Activated CD8-positive, alpha-beta memory T cell treated with anti-CD3 and anti-CD28 coated beads for 1 hour (primary cell): ENCODE measurements at regions not wholly inside any gene's neighbourhood (a gene's known extent, or its start where the extent isn't known, plus 50 kb on each side); places are given as distances from the start of the nearest gene placed in this dataset.

Experiments
- DNase-seq, 2 donors: peaks; one replicate each; pipeline ENCODE4 v3.0.0-alpha.2; 2020; ENCODE audit warnings: low read depth in 1 of 2; ENCODE audit errors: extremely low read depth in 1 of 2

GRCh38 chr2:81551040-81551634, 1246.6 kb upstream of the LRRTM1 start:
- no peak for DNase-seq

GRCh38 chr2:81550277-81550676, 1245.7 kb upstream of the LRRTM1 start:
- no peak for DNase-seq

GRCh38 chr2:81549646-81550045, 1245.1 kb upstream of the LRRTM1 start:
- DNase-seq: no peak

GRCh38 chr2:81545626-81546025, 1241.1 kb upstream of the LRRTM1 start:
- no peak for DNase-seq

- DNase-seq: no peak
Measured at GRCh38 chr2:81542119-81542518, 1237.6 kb upstream of the LRRTM1 start.

GRCh38 chr2:81529944-81530343, 1225.4 kb upstream of the LRRTM1 start:
- no peak for DNase-seq

GRCh38 chr2:81528852-81529480, 1224.4 kb upstream of the LRRTM1 start:
- DNase-seq: no peak

GRCh38 chr2:81523344-81523743, 1218.8 kb upstream of the LRRTM1 start:
- DNase-seq: no peak

- DNase-seq: no peak
Measured at GRCh38 chr2:81513328-81513727, 1208.8 kb upstream of the LRRTM1 start.

- DNase-seq: no peak
Measured at GRCh38 chr2:81505586-81505985, 1201.0 kb upstream of the LRRTM1 start.

- no peak for DNase-seq
Measured at GRCh38 chr2:81495556-81495955, 1191.0 kb upstream of the LRRTM1 start.

GRCh38 chr2:81483254-81483653, 1178.7 kb upstream of the LRRTM1 start:
- no peak for DNase-seq

- no peak for DNase-seq
Measured at GRCh38 chr2:81481994-81482368, 1177.4 kb upstream of the LRRTM1 start.

GRCh38 chr2:81481242-81481993, 1176.9 kb upstream of the LRRTM1 start:
- DNase-seq: no peak

GRCh38 chr2:81467096-81467495, 1162.5 kb upstream of the LRRTM1 start:
- DNase-seq: no peak

- no peak for DNase-seq
Measured at GRCh38 chr2:81462420-81462819, 1157.9 kb upstream of the LRRTM1 start.

GRCh38 chr2:81445176-81445575, 1140.6 kb upstream of the LRRTM1 start:
- no peak for DNase-seq

GRCh38 chr2:81437456-81438000, 1133.0 kb upstream of the LRRTM1 start:
- no peak for DNase-seq

- DNase-seq: no peak
Measured at GRCh38 chr2:81436256-81436655, 1131.7 kb upstream of the LRRTM1 start.

GRCh38 chr2:81412681-81413080, 1108.1 kb upstream of the LRRTM1 start:
- DNase-seq: no peak

GRCh38 chr2:81403508-81403907, 1099.0 kb upstream of the LRRTM1 start:
- DNase-seq: no peak

GRCh38 chr2:81396417-81397019, 1092.0 kb upstream of the LRRTM1 start:
- DNase-seq: no peak
